Neuronal stem cell (in vitro differentiated cells): ENCODE measurements at regions not wholly inside any gene's neighbourhood (a gene's known extent, or its start where the extent isn't known, plus 50 kb on each side); places are given as distances from the start of the nearest gene placed in this dataset.
A peak's percentile ranks its signal among the peaks of the same experiment; 100 is the strongest.

Source experiments
- DNase-seq: peaks from one replicate; pipeline ENCODE4 v3.0.0-alpha.2; 2013; ENCODE audit warnings: low spot score
- H2AFZ ChIP-seq: one replicate; pipeline ENCODE4 v1.6.1; 2013; ENCODE audit warnings: mild to moderate bottlenecking, low read length, inconsistent platforms
- H2AK5ac ChIP-seq: 2 replicates; pipeline ENCODE4 v1.6.1; 2013; ENCODE audit warnings: low read depth, mild to moderate bottlenecking, inconsistent platforms, low read length, moderate library complexity, mixed read lengths
- H2BK120ac ChIP-seq: 2 replicates; pipeline ENCODE4 v1.6.1; 2013; ENCODE audit warnings: low read depth, mild to moderate bottlenecking, inconsistent platforms, low read length, moderate library complexity, mixed read lengths
- H2BK12ac ChIP-seq: one replicate; pipeline ENCODE4 v1.6.1; 2013; ENCODE audit warnings: low read length, inconsistent platforms
- H2BK15ac ChIP-seq: 2 replicates; pipeline ENCODE4 v1.6.1; 2013; ENCODE audit warnings: mild to moderate bottlenecking, low read length, inconsistent platforms, mixed read lengths
- H2BK5ac ChIP-seq: one replicate; pipeline ENCODE4 v1.6.1; 2013; ENCODE audit warnings: inconsistent platforms, mild to moderate bottlenecking, low read length, moderate library complexity
- H3K14ac ChIP-seq: one replicate; pipeline ENCODE4 v1.6.1; 2013; ENCODE audit warnings: low read length, inconsistent platforms
- H3K18ac ChIP-seq: 2 replicates; pipeline ENCODE4 v1.6.1; 2013; ENCODE audit warnings: low read length, inconsistent platforms
- H3K23ac ChIP-seq: 2 replicates; pipeline ENCODE4 v1.6.1; 2013; ENCODE audit warnings: low read depth, mild to moderate bottlenecking, mixed read lengths, low read length, inconsistent platforms; ENCODE audit not compliant: poor library complexity
- H3K27ac ChIP-seq: replicated peaks from 3 replicates; pipeline ENCODE4 v1.5.1; 2013; ENCODE audit warnings: low read length, inconsistent platforms
- H3K27me3 ChIP-seq, 3 experiments: 2 replicates each; pipeline ENCODE4 v1.6.1; 2013; ENCODE audit warnings: low read length in 3 of 3, mild to moderate bottlenecking in 2 of 3, inconsistent platforms in 1 of 3, low read depth in 1 of 3, mixed read lengths in 1 of 3, moderate library complexity in 1 of 3; ENCODE audit not compliant: control insufficient read depth in 3 of 3, insufficient read depth in 3 of 3
- H3K36me3 ChIP-seq, 2 donors: replicated peaks in 1 of 2; 2 replicates each; pipeline ENCODE4 v1.6.1; 2013; ENCODE audit warnings: low read length in 2 of 2; ENCODE audit not compliant: control insufficient read depth in 2 of 2, insufficient read depth in 2 of 2
- H3K4ac ChIP-seq: 2 replicates; pipeline ENCODE4 v1.6.1; 2013; ENCODE audit warnings: inconsistent platforms, mild to moderate bottlenecking, low read length, moderate library complexity
- H3K4me1 ChIP-seq, 2 donors: 1 replicate in 1 of 2; 2 replicates in 1 of 2; pipeline ENCODE4 v1.6.1; 2013; ENCODE audit warnings: low read length in 2 of 2, low read depth in 1 of 2; ENCODE audit not compliant: control insufficient read depth in 2 of 2, insufficient read depth in 1 of 2
- H3K4me2 ChIP-seq: one replicate; pipeline ENCODE4 v1.6.1; 2013; ENCODE audit warnings: mild to moderate bottlenecking, low read length, inconsistent platforms; ENCODE audit not compliant: insufficient read depth, poor library complexity, severe bottlenecking
- H3K4me3 ChIP-seq, 2 donors: 2 replicates each; pipeline ENCODE4 v1.5.1; 2013; ENCODE audit warnings: low read length in 2 of 2, mild to moderate bottlenecking in 2 of 2, inconsistent platforms in 1 of 2, moderate library complexity in 1 of 2
- H3K79me1 ChIP-seq: one replicate; pipeline ENCODE4 v1.6.1; 2013; ENCODE audit warnings: low read depth, mild to moderate bottlenecking, inconsistent platforms, low read length, moderate library complexity
- H3K9ac ChIP-seq: one replicate; pipeline ENCODE4 v1.6.1; 2013; ENCODE audit warnings: mild to moderate bottlenecking, low read depth, low read length, inconsistent platforms; ENCODE audit not compliant: poor library complexity
- H3K9me3 ChIP-seq, 2 donors: replicated peaks in 1 of 2; 2 replicates each; pipeline versions ENCODE3 to v1.6.1; 2013; ENCODE audit warnings: low read length in 2 of 2, mild to moderate bottlenecking in 2 of 2, inconsistent platforms in 1 of 2, low read depth in 1 of 2, mixed read lengths in 1 of 2, moderate library complexity in 1 of 2; ENCODE audit not compliant: control insufficient read depth in 2 of 2, insufficient read depth in 1 of 2
- H4K8ac ChIP-seq: one replicate; pipeline ENCODE4 v1.6.1; 2013; ENCODE audit warnings: low read depth, mild to moderate bottlenecking, inconsistent platforms, low read length, moderate library complexity
- H4K91ac ChIP-seq: one replicate; pipeline ENCODE4 v1.6.1; 2013; ENCODE audit warnings: low read length, low read depth, mild to moderate bottlenecking, inconsistent platforms; ENCODE audit not compliant: poor library complexity
- WGBS, 2 donors: extraction: QIAGEN DNeasy Blood & Tissue Kit; methylation state at CpG; one replicate each; pipeline ENCODE4 v1.1.7; 2013; ENCODE audit warnings: missing lambda C conversion rate in 2 of 2, mixed read lengths in 1 of 2; ENCODE audit not compliant: insufficient read length in 2 of 2, insufficient replicate concordance in 1 of 2; ENCODE audit errors: extremely low coverage in 2 of 2; 5-methylcytosine and 5-hydroxymethylcytosine counted together

DNA sequence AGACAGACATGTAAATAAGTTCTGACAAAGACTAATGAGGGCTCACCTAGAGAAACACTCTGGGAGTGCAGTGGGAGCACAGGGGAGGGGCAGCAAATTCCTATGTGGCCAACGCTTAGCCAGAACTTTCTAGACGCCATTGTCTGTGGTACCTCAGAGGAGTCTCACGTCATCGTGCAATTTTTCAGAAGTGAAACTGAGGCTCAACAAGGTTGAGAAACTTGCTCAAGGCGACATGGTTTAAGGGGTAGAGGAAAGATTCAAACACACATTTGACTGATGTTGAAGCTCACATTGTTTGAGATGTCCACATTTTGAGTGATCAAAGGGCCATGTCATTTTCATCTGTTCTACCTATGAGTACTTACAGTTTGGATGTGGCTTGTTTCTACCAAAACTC, 152.6 kb upstream of the LMO4 start:
- no peak overlapping the region for H4K91ac ChIP-seq

DNA sequence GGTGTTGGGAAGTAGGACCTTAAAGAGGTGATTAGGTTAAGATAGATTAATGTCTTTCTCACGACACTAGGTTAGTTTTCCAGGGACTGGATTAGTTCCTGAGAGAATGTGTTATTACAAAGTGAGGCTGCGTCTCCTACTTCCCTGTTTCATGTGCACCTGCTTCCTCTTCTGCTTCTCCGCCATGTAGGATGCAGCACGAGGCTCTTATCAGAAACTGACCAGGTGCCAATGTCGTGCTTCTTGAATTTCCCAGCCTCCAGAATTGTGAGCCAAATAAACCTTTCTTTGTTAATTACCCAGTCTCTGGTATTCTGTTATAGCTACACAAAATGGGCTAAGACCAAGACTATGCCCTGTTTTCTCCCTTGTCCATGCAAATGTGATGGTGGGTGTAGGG, 152.2 kb upstream of the LMO4 start:
- Histone ChIP-seq H3K14ac (no peak overlapping the region), H2BK5ac (no peak overlapping the region), H3K36me3 (no peaks in the 10 kb centered on the region), H3K4me2 (no peak overlapping the region), H3K9me3 (no peaks in the 10 kb centered on the region), H2AFZ (no peak overlapping the region), H3K27ac (no peak overlapping the region), H3K18ac (no peak overlapping the region), H3K27me3 (peaks cover 0 to 15% (median 0%) of the 10 kb centered on the region in 3 experiments), H2BK15ac (no peak overlapping the region), H4K8ac (no peak overlapping the region), H3K23ac (no peak overlapping the region), H3K4ac (no peak overlapping the region), H2BK120ac (no peak overlapping the region), H2AK5ac (no peak overlapping the region), H4K91ac (no peak overlapping the region), H3K4me3 (no peak overlapping the region), H3K9ac (no peak overlapping the region), H3K4me1 (peaks cover 0 to 2% of the 10 kb centered on the region in 2 donors), H3K79me1 (no peaks in the 10 kb centered on the region), H2BK12ac (no peak overlapping the region)
- DNase-seq: no peak
- no CpG with 5 or more reads among the region's 5 CpGs for WGBS, 2 donors

More for the DNA sequence above, 152.6 kb upstream of the LMO4 start:
- no peak overlapping the region for H3K27ac ChIP-seq
- no peaks in the 10 kb centered on the region for H3K79me1 ChIP-seq
- H3K27me3 ChIP-seq: peaks cover 0 to 15% (median 0%) of the 10 kb centered on the region in 3 experiments
- H3K14ac ChIP-seq: no peak overlapping the region
- H2BK120ac ChIP-seq: no peak overlapping the region
- no peaks in the 10 kb centered on the region for H3K9me3 ChIP-seq
- DNase-seq: no peak
- no peak overlapping the region for H2BK15ac ChIP-seq
- peaks cover 0 to 4% of the 10 kb centered on the region in 2 donors for H3K4me1 ChIP-seq
- H3K9ac ChIP-seq: no peak overlapping the region
- H2AK5ac ChIP-seq: no peak overlapping the region
- no peak overlapping the region for H3K4me2 ChIP-seq
- H3K18ac ChIP-seq: no peak overlapping the region
- WGBS, 2 donors: no CpG with 5 or more reads among the region's 5 CpGs
- no peak overlapping the region for H2BK12ac ChIP-seq
- no peaks in the 10 kb centered on the region for H3K36me3 ChIP-seq
- H3K4ac ChIP-seq: no peak overlapping the region
- no peak overlapping the region for H2AFZ ChIP-seq
- H2BK5ac ChIP-seq: no peak overlapping the region
- no peak overlapping the region for H4K8ac ChIP-seq
- H3K4me3 ChIP-seq: no peak overlapping the region
- H3K23ac ChIP-seq: no peak overlapping the region

- no CpG with 5 or more reads among the region's 4 CpGs for WGBS, 2 donors
Measured at GRCh38 chr1:87178441-87178840, 150.2 kb upstream of the LMO4 start.

GRCh38 chr1:87179076-87179810, 149.4 kb upstream of the LMO4 start:
- Histone ChIP-seq H3K4ac (no peak overlapping the region), H2AFZ (no peak overlapping the region), H3K9me3 (no peaks in the 10 kb centered on the region), H3K4me2 (no peak overlapping the region), H4K91ac (peak overlapping the region; percentile 73), H3K36me3 (no peaks in the 10 kb centered on the region), H3K4me3 (no peak overlapping the region), H2AK5ac (no peak overlapping the region), H3K79me1 (no peaks in the 10 kb centered on the region), H2BK15ac (no peak overlapping the region), H3K23ac (peak overlapping the region; percentile 34), H2BK120ac (no peak overlapping the region), H3K9ac (no peak overlapping the region), H3K14ac (peak overlapping the region; percentile 89), H3K27ac (no peak overlapping the region), H3K27me3 (peaks cover 0 to 10% (median 0%) of the 10 kb centered on the region in 3 experiments), H3K4me1 (peaks cover 0 to 4% of the 10 kb centered on the region in 2 donors), H3K18ac (no peak overlapping the region), H4K8ac (no peak overlapping the region), H2BK12ac (no peak overlapping the region), H2BK5ac (no peak overlapping the region)
- WGBS, 2 donors: no CpG with 5 or more reads among the region's 15 CpGs
- DNase-seq: no peak

More at GRCh38 chr1:87178441-87178840, 150.2 kb upstream of the LMO4 start:
- no peak overlapping the region for H3K27ac ChIP-seq
- H3K4me3 ChIP-seq: no peak overlapping the region
- H2AK5ac ChIP-seq: no peak overlapping the region
- no peaks in the 10 kb centered on the region for H3K9me3 ChIP-seq
- H4K8ac ChIP-seq: no peak overlapping the region
- no peaks in the 10 kb centered on the region for H3K36me3 ChIP-seq
- H3K18ac ChIP-seq: no peak overlapping the region
- no peak overlapping the region for H2BK15ac ChIP-seq
- no peak overlapping the region for H2BK12ac ChIP-seq
- no peak overlapping the region for H3K23ac ChIP-seq
- H3K4me1 ChIP-seq: peaks cover 0 to 4% of the 10 kb centered on the region in 2 donors
- H3K14ac ChIP-seq: no peak overlapping the region
- no peak overlapping the region for H3K4me2 ChIP-seq
- H2BK120ac ChIP-seq: no peak overlapping the region
- no peak for DNase-seq
- H3K9ac ChIP-seq: no peak overlapping the region
- H3K4ac ChIP-seq: no peak overlapping the region
- peaks cover 0 to 10% (median 0%) of the 10 kb centered on the region in 3 experiments for H3K27me3 ChIP-seq
- no peak overlapping the region for H4K91ac ChIP-seq
- H3K79me1 ChIP-seq: no peaks in the 10 kb centered on the region
- no peak overlapping the region for H2AFZ ChIP-seq
- H2BK5ac ChIP-seq: no peak overlapping the region
